Central memory CD8-positive, alpha-beta T cell (primary cell): ENCODE measurements at regions not wholly inside any gene's neighbourhood (a gene's known extent, or its start where the extent isn't known, plus 50 kb on each side); places are given as distances from the start of the nearest gene placed in this dataset.

Experiments
- ATAC-seq: fragments of 150-1000 bp; cut with Tn5 transposase; replicated peaks from 2 replicates; pipeline ENCODE4 v1.10.0; 2022; ENCODE audit warnings: mild to moderate bottlenecking, moderate FRiP score, moderate number of reproducible peaks; ENCODE audit not compliant: poor library complexity, severe bottlenecking; ENCODE audit errors: extremely low read depth
- DNase-seq, 2 donors: peaks; one replicate each; pipeline ENCODE4 v3.0.0; 2021; ENCODE audit warnings: low spot score in 2 of 2
- H3K27ac Mint-ChIP-seq: one replicate; pipeline ENCODE4 v1.8.0; 2022; ENCODE audit warnings: low read depth, mild to moderate bottlenecking, moderate library complexity, mixed read lengths
- H3K27me3 Mint-ChIP-seq: one replicate; pipeline ENCODE4 v1.8.0; 2022; ENCODE audit warnings: mixed read lengths
- H3K36me3 Mint-ChIP-seq: one replicate; pipeline ENCODE4 v1.8.0; 2022; ENCODE audit warnings: mild to moderate bottlenecking, moderate library complexity, mixed read lengths; ENCODE audit not compliant: insufficient read depth
- H3K4me1 Mint-ChIP-seq: one replicate; pipeline ENCODE4 v1.8.0; 2022; ENCODE audit warnings: mixed read lengths
- H3K4me3 Mint-ChIP-seq: one replicate; pipeline ENCODE4 v1.8.0; 2022; ENCODE audit warnings: mild to moderate bottlenecking, moderate library complexity, mixed read lengths
- H3K9me3 Mint-ChIP-seq: one replicate; pipeline ENCODE4 v1.8.0; 2022; ENCODE audit warnings: mixed read lengths

- DNase-seq (no peak), ATAC-seq (no peak)
- no peaks in the 10 kb centered on the region for H3K4me1 Mint-ChIP-seq
- H3K9me3 Mint-ChIP-seq, result peaks cover 29% of the 10 kb centered on the region
- H3K27me3 Mint-ChIP-seq, result no peaks in the 10 kb centered on the region
- no peaks in the 10 kb centered on the region for H3K36me3 Mint-ChIP-seq
- no peak overlapping the region for H3K4me3 Mint-ChIP-seq
- H3K27ac Mint-ChIP-seq, result no peak overlapping the region
These were observed 179.9 kb upstream of the RORB start for GRCh38 chr9:74317235-74317634.

GRCh38 chr9:74321396-74321795 lies 175.7 kb upstream of the RORB start:
- H3K27me3 Mint-ChIP-seq, result no peaks in the 10 kb centered on the region
- H3K4me1 Mint-ChIP-seq, result no peaks in the 10 kb centered on the region
- no peaks in the 10 kb centered on the region for H3K36me3 Mint-ChIP-seq
- H3K27ac Mint-ChIP-seq, result no peak overlapping the region
- no peak for DNase-seq
- ATAC-seq, result no peak
- H3K9me3 Mint-ChIP-seq, result peaks cover 30% of the 10 kb centered on the region
- no peak overlapping the region for H3K4me3 Mint-ChIP-seq

- peaks cover 30% of the 10 kb centered on the region for H3K9me3 Mint-ChIP-seq
- DNase-seq, result no peak
- H3K4me1 Mint-ChIP-seq, result no peaks in the 10 kb centered on the region
- ATAC-seq, result no peak
- no peaks in the 10 kb centered on the region for H3K27me3 Mint-ChIP-seq
- H3K36me3 Mint-ChIP-seq, result no peaks in the 10 kb centered on the region
- H3K27ac Mint-ChIP-seq, result no peak overlapping the region
- H3K4me3 Mint-ChIP-seq, result no peak overlapping the region
These were observed 174.3 kb upstream of the RORB start for GRCh38 chr9:74322661-74323314.

GRCh38 chr9:74330487-74331214 lies 166.5 kb upstream of the RORB start:
- Mint-ChIP-seq H3K27ac (no peak overlapping the region), H3K4me3 (no peak overlapping the region), H3K36me3 (no peaks in the 10 kb centered on the region), H3K27me3 (no peaks in the 10 kb centered on the region), H3K9me3 (peaks cover 18% of the 10 kb centered on the region), H3K4me1 (no peaks in the 10 kb centered on the region)
- ATAC-seq, result no peak
- no peak for DNase-seq

- H3K9me3 Mint-ChIP-seq, result peaks cover 23% of the 10 kb centered on the region
- H3K4me3 Mint-ChIP-seq, result no peak overlapping the region
- no peak overlapping the region for H3K27ac Mint-ChIP-seq
- H3K27me3 Mint-ChIP-seq, result no peaks in the 10 kb centered on the region
- no peak for ATAC-seq
- H3K36me3 Mint-ChIP-seq, result no peaks in the 10 kb centered on the region
- H3K4me1 Mint-ChIP-seq, result no peaks in the 10 kb centered on the region
- no peak for DNase-seq
These were observed 165.5 kb upstream of the RORB start for GRCh38 chr9:74331607-74332006.

GRCh38 chr9:74333384-74334032 lies 163.6 kb upstream of the RORB start:
- Mint-ChIP-seq H3K4me3 (no peak overlapping the region), H3K36me3 (no peaks in the 10 kb centered on the region), H3K9me3 (peaks cover 20% of the 10 kb centered on the region), H3K27ac (no peak overlapping the region), H3K4me1 (no peaks in the 10 kb centered on the region), H3K27me3 (no peaks in the 10 kb centered on the region)
- DNase-seq (no peak), ATAC-seq (no peak)

- DNase-seq, result no peak
- no peak for ATAC-seq
- H3K27ac Mint-ChIP-seq, result no peak overlapping the region
- no peaks in the 10 kb centered on the region for H3K4me1 Mint-ChIP-seq
- peaks cover 16% of the 10 kb centered on the region for H3K9me3 Mint-ChIP-seq
- no peaks in the 10 kb centered on the region for H3K36me3 Mint-ChIP-seq
- no peaks in the 10 kb centered on the region for H3K27me3 Mint-ChIP-seq
- H3K4me3 Mint-ChIP-seq, result no peak overlapping the region
These were observed 162.9 kb upstream of the RORB start for GRCh38 chr9:74334271-74334670.

- Mint-ChIP-seq H3K9me3 (peaks cover 16% of the 10 kb centered on the region), H3K27me3 (no peaks in the 10 kb centered on the region), H3K4me3 (no peak overlapping the region), H3K4me1 (no peaks in the 10 kb centered on the region), H3K36me3 (no peaks in the 10 kb centered on the region), H3K27ac (no peak overlapping the region)
- no peak for DNase-seq
- ATAC-seq, result no peak
These were observed 161.0 kb upstream of the RORB start for GRCh38 chr9:74336161-74336560.

- Mint-ChIP-seq H3K9me3 (peaks cover 16% of the 10 kb centered on the region), H3K36me3 (no peaks in the 10 kb centered on the region), H3K4me3 (no peak overlapping the region), H3K27me3 (no peaks in the 10 kb centered on the region), H3K27ac (no peak overlapping the region), H3K4me1 (no peaks in the 10 kb centered on the region)
- ATAC-seq, result no peak
- no peak for DNase-seq
These were observed 148.4 kb upstream of the RORB start for GRCh38 chr9:74348777-74349176.

GRCh38 chr9:74355107-74355506 lies 142.0 kb upstream of the RORB start:
- Mint-ChIP-seq H3K27ac (no peak overlapping the region), H3K4me3 (no peak overlapping the region), H3K4me1 (no peaks in the 10 kb centered on the region), H3K27me3 (no peaks in the 10 kb centered on the region), H3K9me3 (peaks cover 13% of the 10 kb centered on the region), H3K36me3 (no peaks in the 10 kb centered on the region)
- no peak for DNase-seq
- ATAC-seq, result no peak

GRCh38 chr9:74357577-74357976 lies 139.6 kb upstream of the RORB start:
- Mint-ChIP-seq H3K27ac (no peak overlapping the region), H3K36me3 (no peaks in the 10 kb centered on the region), H3K27me3 (no peaks in the 10 kb centered on the region), H3K4me3 (no peak overlapping the region), H3K9me3 (peaks cover 13% of the 10 kb centered on the region), H3K4me1 (no peaks in the 10 kb centered on the region)
- DNase-seq, result no peak
- no peak for ATAC-seq

GRCh38 chr9:74358959-74359358 lies 138.2 kb upstream of the RORB start:
- no peak for ATAC-seq

GRCh38 chr9:74361508-74361907 lies 135.6 kb upstream of the RORB start:
- Mint-ChIP-seq H3K36me3 (no peaks in the 10 kb centered on the region), H3K4me3 (no peak overlapping the region), H3K4me1 (no peaks in the 10 kb centered on the region), H3K9me3 (peaks cover 10% of the 10 kb centered on the region), H3K27ac (no peak overlapping the region), H3K27me3 (no peaks in the 10 kb centered on the region)
- ATAC-seq, result no peak
- DNase-seq, result no peak

More at GRCh38 chr9:74358959-74359358, 138.2 kb upstream of the RORB start:
- no peak for DNase-seq
- no peaks in the 10 kb centered on the region for H3K27me3 Mint-ChIP-seq
- H3K27ac Mint-ChIP-seq, result no peak overlapping the region
- no peaks in the 10 kb centered on the region for H3K4me1 Mint-ChIP-seq
- H3K4me3 Mint-ChIP-seq, result no peak overlapping the region
- no peaks in the 10 kb centered on the region for H3K36me3 Mint-ChIP-seq
- peaks cover 15% of the 10 kb centered on the region for H3K9me3 Mint-ChIP-seq
